DMS79 treated with DMSO at 0.1 percent for 48 hours (cell line): ENCODE measurements at regions not wholly inside any gene's neighbourhood (a gene's known extent, or its start where the extent isn't known, plus 50 kb on each side); places are given as distances from the start of the nearest gene placed in this dataset.

Experiments used
- DNase-seq: peaks from one replicate; lab custom pipeline; 2025; lab: John Stamatoyannopoulos, UW

DNA sequence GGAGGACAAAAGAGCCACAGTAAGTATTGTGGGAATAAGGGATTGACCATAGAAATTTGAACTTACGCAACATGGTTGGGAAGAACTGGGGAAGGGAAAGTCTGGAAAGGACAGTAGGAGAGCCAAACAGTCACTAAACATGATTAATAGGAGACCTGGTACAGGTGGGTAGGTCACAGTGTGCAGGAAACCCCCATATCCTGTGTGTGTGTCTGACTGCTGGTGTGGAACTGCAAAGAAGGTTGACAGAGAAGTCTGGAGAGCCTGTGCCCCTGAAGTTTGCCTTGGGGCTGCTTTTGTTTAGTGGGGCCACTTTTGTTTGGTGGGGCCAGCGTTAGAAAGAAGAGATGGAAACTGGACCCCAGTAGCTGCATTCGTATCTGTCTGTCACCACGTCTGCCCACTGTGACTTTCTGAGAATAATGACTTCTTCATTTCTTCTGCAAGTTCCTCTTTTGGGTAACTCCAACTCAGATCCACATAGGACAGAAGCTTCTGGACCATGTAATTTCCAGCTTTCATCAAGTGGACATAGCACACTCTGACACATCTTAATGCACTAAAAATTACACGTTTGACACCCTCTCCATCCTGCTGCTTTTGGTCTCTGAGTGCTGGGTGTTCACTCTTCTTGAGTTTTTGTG, 126.8 kb upstream of the RAG2 start:
- no peak for DNase-seq

DNA sequence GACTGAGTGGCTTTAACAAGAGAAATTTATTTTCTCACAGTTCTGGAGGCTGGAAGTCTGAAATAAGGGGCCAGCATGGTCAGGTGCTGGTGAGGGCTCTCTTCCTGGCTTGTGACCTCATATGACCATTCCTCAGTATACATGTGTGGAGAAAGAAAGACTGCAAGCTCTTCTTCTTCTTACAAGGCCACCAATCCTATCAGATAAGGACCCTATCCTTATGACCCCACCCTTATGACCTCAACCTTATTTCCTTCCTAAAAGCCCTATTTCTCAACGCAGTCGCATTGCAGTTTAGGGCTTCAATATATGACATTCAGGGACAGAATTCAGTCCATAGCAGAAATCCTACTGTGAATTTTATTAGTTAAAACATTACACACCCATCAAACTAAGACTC, 124.4 kb upstream of the RAG2 start:
- DNase-seq, result no peak

DNA sequence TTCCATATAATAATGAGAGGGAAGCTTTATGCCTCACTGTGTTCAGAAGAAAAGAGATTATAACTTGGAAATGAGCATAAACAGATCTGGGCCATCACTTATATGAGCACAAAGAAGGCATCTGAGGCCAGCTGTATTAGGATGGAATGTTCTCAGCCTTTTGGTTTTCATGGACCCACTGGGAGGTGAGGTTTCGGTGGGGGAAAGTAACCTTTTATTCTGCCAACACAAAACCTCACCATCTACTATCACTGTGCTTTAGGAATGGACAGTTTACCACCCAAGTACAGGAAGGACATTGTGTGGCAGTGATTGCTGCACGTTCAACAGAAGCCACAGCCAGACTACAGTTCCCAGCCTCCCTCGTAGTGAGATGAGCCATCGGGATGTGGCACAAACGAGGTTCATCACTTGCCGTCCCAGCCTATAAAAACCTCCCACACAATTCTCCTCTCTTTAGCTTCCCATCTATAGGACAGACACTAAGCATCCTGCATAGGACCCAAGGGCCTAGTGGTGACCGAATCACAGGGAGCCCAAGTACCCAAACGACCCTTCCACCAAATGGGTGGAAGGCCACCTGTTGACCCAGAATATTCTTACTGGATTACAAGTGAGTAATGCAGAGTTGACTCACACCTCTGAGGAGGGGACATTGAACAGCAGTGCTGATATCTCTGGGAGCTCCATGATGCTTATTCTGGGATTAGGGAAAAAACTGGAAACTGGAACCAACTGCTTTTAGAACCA, 121.5 kb upstream of the RAG2 start:
- DNase-seq, result no peak

DNA sequence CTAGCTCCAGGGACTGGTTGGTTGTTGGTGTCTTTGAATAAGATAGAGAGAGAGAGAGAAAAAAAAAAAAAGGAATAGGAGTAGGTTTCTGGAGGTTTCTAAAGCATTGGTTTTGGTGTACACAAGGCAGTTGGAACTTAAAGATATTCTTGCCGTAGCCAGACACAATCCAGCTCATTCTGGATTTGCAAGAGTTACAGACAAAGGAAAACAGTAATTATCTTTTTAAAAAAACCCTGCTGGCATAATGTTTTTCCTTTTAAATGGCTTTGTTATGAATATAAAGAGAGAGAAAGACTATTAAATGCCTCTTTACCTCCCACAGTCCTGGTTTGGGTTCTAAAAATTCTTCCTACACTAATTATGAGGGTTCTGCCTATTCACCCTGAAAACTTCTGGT, 120.4 kb upstream of the RAG2 start:
- no peak for DNase-seq

DNA sequence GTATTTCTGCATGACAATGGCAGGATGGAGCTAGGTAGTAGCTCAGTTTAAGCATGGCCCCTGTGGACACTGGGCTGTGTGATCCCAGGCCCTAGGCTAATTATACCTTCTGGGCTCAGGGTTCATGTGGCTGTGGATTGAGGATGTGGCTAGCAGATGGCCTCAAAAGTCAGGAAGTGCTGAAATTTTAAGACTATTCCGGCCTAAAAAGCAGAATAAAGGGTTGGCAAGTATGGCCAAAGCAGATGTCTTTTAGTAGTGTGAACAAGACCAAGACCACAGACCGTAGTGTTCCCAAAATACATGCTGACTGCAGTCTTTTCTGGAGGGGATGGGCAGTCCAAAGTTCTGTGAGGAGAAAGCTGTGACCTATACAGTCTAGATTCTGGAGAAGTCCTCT, 115.7 kb upstream of the RAG2 start:
- DNase-seq, result no peak

DNA sequence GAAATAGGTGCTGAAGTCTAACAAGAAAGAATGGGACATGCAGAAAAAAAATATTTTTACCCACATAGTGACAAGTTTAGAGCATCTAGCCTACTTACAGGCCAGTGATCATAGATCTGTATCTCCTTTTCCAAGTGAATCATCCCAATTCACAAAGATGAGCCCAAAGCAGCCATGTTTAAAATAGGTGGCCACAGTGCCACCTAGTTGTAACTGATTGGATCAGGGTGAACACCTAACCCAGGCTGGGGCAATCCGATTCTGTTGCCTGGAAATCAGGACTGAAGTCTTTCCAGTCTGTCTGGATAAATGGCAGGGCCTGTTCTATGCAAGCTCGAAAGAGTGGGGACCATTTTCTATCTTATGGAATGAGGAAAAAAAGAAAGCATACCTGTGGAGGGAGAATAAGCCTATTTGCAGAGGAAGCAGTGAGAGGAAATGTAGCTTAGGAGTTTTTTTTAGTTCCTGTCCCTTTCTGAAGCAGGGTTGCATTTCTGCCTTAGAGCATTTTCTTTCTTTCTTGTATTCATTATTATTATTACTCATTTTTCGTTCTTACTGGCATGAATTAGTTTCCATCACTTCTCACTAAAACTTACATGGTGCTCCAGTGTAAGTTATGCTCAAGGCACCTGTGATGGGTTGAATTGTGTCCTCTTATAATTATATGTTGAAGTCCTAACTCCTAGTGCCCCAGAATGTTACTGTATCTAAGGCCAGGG, 113.2 kb upstream of the RAG2 start:
- DNase-seq, result no peak
